22Rv1 (cell line): ENCODE measurements at regions not wholly inside any gene's neighbourhood (a gene's known extent, or its start where the extent isn't known, plus 50 kb on each side); places are given as distances from the start of the nearest gene placed in this dataset.

Experiments used
- H3K27ac ChIP-seq: fragments of 450-650 bp; 2 replicates; pipeline ENCODE4 v1.5.1; 2017
- CTCF ChIP-seq: fragments of 450-650 bp; IDR thresholded peaks from 2 replicates; pipeline ENCODE4 v1.5.1; 2017; ENCODE audit warnings: mild to moderate bottlenecking
- ZFX ChIP-seq: fragments of 450-650 bp; IDR thresholded peaks from 2 replicates; pipeline ENCODE4 v1.6.1; 2017; ENCODE audit warnings: antibody characterized with exemption, borderline replicate concordance

GRCh38 chr12:97267594-97268202 is 194.9 kb upstream of the RMST start:
- no peak overlapping the region for H3K27ac ChIP-seq
- TF ChIP-seq CTCF (no peak), ZFX (no peak)

- H3K27ac ChIP-seq, result no peak overlapping the region
- TF ChIP-seq CTCF (no peak), ZFX (no peak)
Observed at GRCh38 chr12:97272471-97272870, 190.1 kb upstream of the RMST start.

GRCh38 chr12:97274386-97274785 is 188.2 kb upstream of the RMST start:
- H3K27ac ChIP-seq, result no peak overlapping the region

GRCh38 chr12:97275256-97275655 is 187.3 kb upstream of the RMST start:
- TF ChIP-seq CTCF (no peak), ZFX (no peak)
- no peak overlapping the region for H3K27ac ChIP-seq

More at GRCh38 chr12:97274386-97274785, 188.2 kb upstream of the RMST start:
- TF ChIP-seq CTCF (no peak), ZFX (no peak)

GRCh38 chr12:97275728-97276590 is 186.6 kb upstream of the RMST start:
- TF ChIP-seq ZFX, result no peak
- TF ChIP-seq CTCF, result no peak
- no peak overlapping the region for H3K27ac ChIP-seq

GRCh38 chr12:97276661-97277429 is 185.8 kb upstream of the RMST start:
- H3K27ac ChIP-seq, result no peak overlapping the region
- TF ChIP-seq ZFX (no peak), CTCF (no peak)
